NCI-H2107 treated with DMSO at 0.1 percent for 48 hours (cell line): ENCODE measurements at regions not wholly inside any gene's neighbourhood (a gene's known extent, or its start where the extent isn't known, plus 50 kb on each side); places are given as distances from the start of the nearest gene placed in this dataset.

ENCODE experiments used
- DNase-seq: peaks from one replicate; lab custom pipeline; 2025; ENCODE audit not compliant: unreplicated experiment; lab: John Stamatoyannopoulos, UW

GRCh38 chr5:172588380-172588779 lies 52.7 kb upstream of the NEURL1B start:
- DNase-seq, result no peak

- DNase-seq, result no peak
These were observed 54.0 kb upstream of the NEURL1B start for GRCh38 chr5:172587061-172587405.

- DNase-seq, result no peak
These were observed 54.7 kb upstream of the NEURL1B start for GRCh38 chr5:172586125-172587060.

- DNase-seq, result no peak
These were observed 55.9 kb upstream of the NEURL1B start for GRCh38 chr5:172585114-172585513.

GRCh38 chr5:172584638-172585037 lies 56.4 kb upstream of the NEURL1B start:
- no peak for DNase-seq

GRCh38 chr5:172583931-172584511 lies 57.0 kb upstream of the NEURL1B start:
- no peak for DNase-seq

GRCh38 chr5:172582940-172583339 lies 58.1 kb upstream of the NEURL1B start:
- DNase-seq, result no peak

- no peak for DNase-seq
These were observed 59.7 kb upstream of the NEURL1B start for GRCh38 chr5:172581315-172581714.

GRCh38 chr5:172579403-172579990 lies 61.6 kb upstream of the NEURL1B start:
- no peak for DNase-seq

GRCh38 chr5:172577267-172577909 lies 63.7 kb upstream of the NEURL1B start:
- DNase-seq, result no peak

- no peak for DNase-seq
These were observed 65.1 kb upstream of the NEURL1B start for GRCh38 chr5:172575816-172576545.

GRCh38 chr5:172575416-172575815 lies 65.6 kb upstream of the NEURL1B start:
- no peak for DNase-seq

GRCh38 chr5:172574871-172575223 lies 66.2 kb upstream of the NEURL1B start:
- no peak for DNase-seq

GRCh38 chr5:172573986-172574870 lies 66.8 kb upstream of the NEURL1B start:
- no peak for DNase-seq

GRCh38 chr5:172573120-172573882 lies 67.8 kb upstream of the NEURL1B start:
- DNase-seq, result no peak

GRCh38 chr5:172572440-172572839 lies 68.6 kb upstream of the NEURL1B start:
- DNase-seq, result no peak

- no peak for DNase-seq
These were observed 69.2 kb upstream of the NEURL1B start for GRCh38 chr5:172571892-172572291.

GRCh38 chr5:172571413-172571812 lies 69.7 kb upstream of the NEURL1B start:
- DNase-seq, result no peak

GRCh38 chr5:172570594-172571334 lies 70.3 kb upstream of the NEURL1B start:
- DNase-seq, result no peak
